ENCODE measurements at regions not wholly inside any gene's neighbourhood (a gene's known extent, or its start where the extent isn't known, plus 50 kb on each side); places are given as distances from the start of the nearest gene placed in this dataset.

- TF ChIP-seq CTCF (IDR thresholded peaks at IDR 0.05; ENCODE audit: low read depth, low read length) = no peak
- no peak for TF ChIP-seq POLR2A (IDR thresholded peaks at IDR 0.05; ENCODE audit: extremely low read depth, insufficient read length)
- TF ChIP-seq MAX (IDR thresholded peaks at IDR 0.05; ENCODE audit: low read depth, low read length) = no peak
Measured at GRCh38 chr13:105638426-105638825, 897.0 kb downstream of the EFNB2 start.

Measured in NB4 (cell line).